CD4-positive, alpha-beta T cell (primary cell): ENCODE measurements at regions not wholly inside any gene's neighbourhood (a gene's known extent, or its start where the extent isn't known, plus 50 kb on each side); places are given as distances from the start of the nearest gene placed in this dataset.

Experiments
- ATAC-seq: fragments of 200-7000 bp; cut with Tn5 transposase; one replicate; pipeline ENCODE4 v1.10.0; 2022; ENCODE audit warnings: mild to moderate bottlenecking; ENCODE audit not compliant: poor library complexity
- CTCF ChIA-PET: fragments of 350-600 bp; sonication (Branson Sonifier 250); formaldehyde crosslinking; loops from one replicate; lab custom pipeline; 2021; ENCODE audit warnings: antibody characterized with exemption, inconsistent platforms; lab: Charles Lee
- POLR2A ChIA-PET: fragments of 350-600 bp; sonication (Branson Sonifier 250); formaldehyde crosslinking; loops from one replicate; lab custom pipeline; 2021; ENCODE audit warnings: antibody characterized with exemption, inconsistent platforms; lab: Charles Lee
- DNase-seq, 14 experiments: peaks; one replicate each; pipeline ENCODE4 v3.0.0-alpha.2; 2013 to 2020; ENCODE audit warnings: mixed read lengths in 2 of 14
- H3K27ac ChIP-seq, 2 donors: one replicate each; pipeline versions ENCODE4 v1.5.1 to v1.7.0; 2013; ENCODE audit warnings: low read length in 2 of 2, low read depth in 1 of 2, mild to moderate bottlenecking in 1 of 2
- H3K27me3 ChIP-seq, 2 experiments: 1 replicate in 1 of 2; 2 replicates in 1 of 2; pipeline versions ENCODE4 v1.6.1 to v1.7.0; 2013; ENCODE audit warnings: low read length in 2 of 2, control low read depth in 1 of 2, mild to moderate bottlenecking in 1 of 2, moderate library complexity in 1 of 2; ENCODE audit not compliant: insufficient read depth in 2 of 2, control insufficient read depth in 1 of 2
- H3K36me3 ChIP-seq: one replicate; pipeline ENCODE4 v1.6.1; 2013; ENCODE audit warnings: low read length, control low read depth; ENCODE audit not compliant: insufficient read depth
- H3K4me1 ChIP-seq: one replicate; pipeline ENCODE4 v1.6.1; 2013; ENCODE audit warnings: low read length, control low read depth; ENCODE audit not compliant: insufficient read depth
- H3K4me3 ChIP-seq: one replicate; pipeline ENCODE4 v1.5.1; 2013; ENCODE audit warnings: mild to moderate bottlenecking, low read length, moderate library complexity
- H3K9me3 ChIP-seq, 2 experiments: 1 replicate in 1 of 2; 2 replicates in 1 of 2; pipeline versions ENCODE4 v1.6.1 to v1.7.0; 2013; ENCODE audit warnings: low read length in 2 of 2, mild to moderate bottlenecking in 2 of 2, control low read depth in 1 of 2, moderate library complexity in 1 of 2; ENCODE audit not compliant: control insufficient read depth in 1 of 2, insufficient read depth in 1 of 2
- H3K27ac Mint-ChIP-seq: one replicate; pipeline ENCODE4 v1.8.0; 2020; ENCODE audit warnings: mixed read lengths
- H3K27me3 Mint-ChIP-seq: one replicate; pipeline ENCODE4 v1.8.0; 2021; ENCODE audit warnings: mixed read lengths
- H3K36me3 Mint-ChIP-seq: one replicate; pipeline ENCODE4 v1.8.0; 2021; ENCODE audit warnings: low read depth, mixed read lengths
- H3K4me1 Mint-ChIP-seq: one replicate; pipeline ENCODE4 v1.8.0; 2021; ENCODE audit warnings: low read depth, mixed read lengths
- H3K4me3 Mint-ChIP-seq: one replicate; pipeline ENCODE4 v1.8.0; 2020; ENCODE audit warnings: mild to moderate bottlenecking, mixed read lengths
- H3K9me3 Mint-ChIP-seq: one replicate; pipeline ENCODE4 v1.8.0; 2020; ENCODE audit warnings: mixed read lengths
- intact Hi-C, 2 experiments: fragments of 100-400 bp; cut with DNase I in 1 of 2; cut with micrococcal nuclease in 1 of 2; formaldehyde crosslinking; loops; one replicate each; pipeline versions ENCODE4 v1.15.1 to v1.9.0; 2023 to 2025; cut with DNase I, micrococcal nuclease
- TF ChIP-seq, protein P1 (sequence below): fragments of 200-600 bp; IDR thresholded peaks from one replicate; pipeline ENCODE4 v1.8.0; 2022; ENCODE audit warnings: antibody characterized with exemption, mild to moderate bottlenecking

- DNase-seq (no peak), ATAC-seq (no peak)
- Mint-ChIP-seq H3K9me3 (peaks cover 9% of the 10 kb centered on the region), H3K36me3 (no peaks in the 10 kb centered on the region), H3K27ac (no peak overlapping the region), H3K4me3 (no peak overlapping the region), H3K4me1 (no peaks in the 10 kb centered on the region), H3K27me3 (no peaks in the 10 kb centered on the region)
- H3K4me3 ChIP-seq: no peak overlapping the region
- H3K27me3 ChIP-seq: no peaks in the 10 kb centered on the region
- POLR2A ChIA-PET: no interaction called here
- no peaks in the 10 kb centered on the region for H3K4me1 ChIP-seq
- H3K36me3 ChIP-seq: no peaks in the 10 kb centered on the region
- CTCF ChIA-PET: no interaction called here
- intact Hi-C loops: no loop called here
- TF ChIP-seq, protein P1, sequence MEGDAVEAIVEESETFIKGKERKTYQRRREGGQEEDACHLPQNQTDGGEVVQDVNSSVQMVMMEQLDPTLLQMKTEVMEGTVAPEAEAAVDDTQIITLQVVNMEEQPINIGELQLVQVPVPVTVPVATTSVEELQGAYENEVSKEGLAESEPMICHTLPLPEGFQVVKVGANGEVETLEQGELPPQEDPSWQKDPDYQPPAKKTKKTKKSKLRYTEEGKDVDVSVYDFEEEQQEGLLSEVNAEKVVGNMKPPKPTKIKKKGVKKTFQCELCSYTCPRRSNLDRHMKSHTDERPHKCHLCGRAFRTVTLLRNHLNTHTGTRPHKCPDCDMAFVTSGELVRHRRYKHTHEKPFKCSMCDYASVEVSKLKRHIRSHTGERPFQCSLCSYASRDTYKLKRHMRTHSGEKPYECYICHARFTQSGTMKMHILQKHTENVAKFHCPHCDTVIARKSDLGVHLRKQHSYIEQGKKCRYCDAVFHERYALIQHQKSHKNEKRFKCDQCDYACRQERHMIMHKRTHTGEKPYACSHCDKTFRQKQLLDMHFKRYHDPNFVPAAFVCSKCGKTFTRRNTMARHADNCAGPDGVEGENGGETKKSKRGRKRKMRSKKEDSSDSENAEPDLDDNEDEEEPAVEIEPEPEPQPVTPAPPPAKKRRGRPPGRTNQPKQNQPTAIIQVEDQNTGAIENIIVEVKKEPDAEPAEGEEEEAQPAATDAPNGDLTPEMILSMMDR: no peak
- no peak overlapping the region for H3K27ac ChIP-seq
- H3K9me3 ChIP-seq: no peaks in the 10 kb centered on the region
Observed at GRCh38 chr15:36126194-36126593, 453.2 kb upstream of the CDIN1 start.

DNA sequence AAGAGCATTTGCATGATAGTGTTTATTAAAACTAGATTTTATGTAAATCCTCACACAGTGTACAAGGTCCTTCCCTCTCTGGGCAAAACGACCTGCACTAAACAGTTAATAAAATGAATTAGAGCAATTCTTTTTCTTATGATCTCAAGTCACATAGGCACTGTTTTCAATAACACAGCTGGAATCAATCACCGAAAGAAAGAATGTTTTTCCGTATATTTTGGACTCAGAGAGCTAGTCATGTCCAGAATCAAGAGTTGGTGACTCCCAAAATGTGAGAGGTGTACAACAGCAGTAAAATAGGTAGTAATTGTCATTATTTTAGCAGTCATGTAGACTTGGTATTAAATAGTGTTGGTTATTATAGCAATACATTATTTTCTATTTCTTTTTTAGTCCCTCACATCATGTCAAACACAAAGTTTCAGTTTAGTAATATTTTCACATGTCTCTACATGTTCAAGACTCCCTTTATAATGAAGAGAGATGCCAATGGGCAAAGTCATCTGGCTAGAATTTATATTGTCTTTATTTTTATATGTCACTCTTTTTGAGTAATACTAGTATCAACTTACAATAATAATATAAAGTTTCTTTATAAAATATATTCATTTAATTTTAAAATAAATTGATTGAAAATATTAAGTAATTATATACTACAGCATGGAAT is 448.6 kb upstream of the CDIN1 start:
- TF ChIP-seq, protein P1: no peak
- ATAC-seq (no peak), DNase-seq (no peak)
- Histone ChIP-seq H3K9me3 (no peaks in the 10 kb centered on the region), H3K36me3 (no peaks in the 10 kb centered on the region), H3K4me1 (no peaks in the 10 kb centered on the region), H3K27ac (no peak overlapping the region), H3K27me3 (no peaks in the 10 kb centered on the region), H3K4me3 (no peak overlapping the region)
- Mint-ChIP-seq H3K27ac (no peak overlapping the region), H3K4me3 (no peak overlapping the region), H3K4me1 (no peaks in the 10 kb centered on the region), H3K9me3 (peaks cover 8% of the 10 kb centered on the region), H3K36me3 (no peaks in the 10 kb centered on the region), H3K27me3 (no peaks in the 10 kb centered on the region)
- ChIA-PET CTCF (no interaction called here), POLR2A (no interaction called here)
- intact Hi-C loops: loop anchor here in 1 of 2 experiments (1.0 kb wide), 1 partner anchor 12 kb away; no protein-coding TSS in a partner anchor

- Histone ChIP-seq H3K4me1 (no peaks in the 10 kb centered on the region), H3K27ac (no peak overlapping the region), H3K36me3 (no peaks in the 10 kb centered on the region), H3K27me3 (no peaks in the 10 kb centered on the region), H3K4me3 (no peak overlapping the region), H3K9me3 (no peaks in the 10 kb centered on the region)
- no peaks in the 10 kb centered on the region for H3K36me3 Mint-ChIP-seq
- no peaks in the 10 kb centered on the region for H3K27me3 Mint-ChIP-seq
- POLR2A ChIA-PET: no interaction called here
- DNase-seq: no peak
- no peak for ATAC-seq
- intact Hi-C loops: no loop called here
- TF ChIP-seq, protein P1: no peak
- CTCF ChIA-PET: no interaction called here
- no peak overlapping the region for H3K4me3 Mint-ChIP-seq
- H3K4me1 Mint-ChIP-seq: no peaks in the 10 kb centered on the region
- H3K9me3 Mint-ChIP-seq: peaks cover 8% of the 10 kb centered on the region
- no peak overlapping the region for H3K27ac Mint-ChIP-seq
Observed at GRCh38 chr15:36133742-36134141, 445.7 kb upstream of the CDIN1 start.
